NCI-H1694 treated with DMSO at 0.1 percent for 48 hours (cell line): ENCODE measurements at regions not wholly inside any gene's neighbourhood (a gene's known extent, or its start where the extent isn't known, plus 50 kb on each side); places are given as distances from the start of the nearest gene placed in this dataset.

Source experiments
- DNase-seq: peaks from one replicate; lab custom pipeline; 2025; lab: John Stamatoyannopoulos, UW

DNA sequence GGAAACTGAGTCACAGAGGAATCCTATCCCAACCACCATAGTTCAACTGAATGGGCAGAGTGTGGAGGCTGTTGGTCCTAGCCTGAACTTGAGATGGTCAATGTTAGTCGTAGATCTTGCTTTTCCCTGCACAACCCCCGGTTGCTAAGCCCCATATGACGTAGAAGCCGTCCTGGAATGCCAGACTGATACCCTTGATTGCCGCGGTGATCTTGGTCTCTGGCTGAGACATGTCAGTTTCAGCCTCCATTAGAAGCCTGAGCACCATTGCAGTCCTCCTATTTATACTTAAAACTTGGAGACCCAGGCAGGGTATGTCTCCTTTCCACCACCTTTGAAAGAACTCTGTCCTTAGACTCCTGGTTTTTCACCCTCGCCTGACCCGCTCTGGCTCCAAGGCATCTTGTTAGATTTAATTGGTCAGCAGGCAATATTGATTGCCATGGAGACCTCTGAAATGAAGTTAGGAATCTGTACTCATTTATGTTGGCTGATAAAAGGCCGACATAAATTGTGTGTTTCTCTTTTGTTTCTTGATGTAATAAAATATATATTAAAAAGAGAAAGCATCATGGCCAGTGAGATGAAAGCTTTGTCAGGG, 53.4 kb downstream of the RPLP1 start:
- no peak for DNase-seq

- no peak for DNase-seq
Observed at GRCh38 chr15:69508659-69509058, 56.0 kb downstream of the RPLP1 start.

DNA sequence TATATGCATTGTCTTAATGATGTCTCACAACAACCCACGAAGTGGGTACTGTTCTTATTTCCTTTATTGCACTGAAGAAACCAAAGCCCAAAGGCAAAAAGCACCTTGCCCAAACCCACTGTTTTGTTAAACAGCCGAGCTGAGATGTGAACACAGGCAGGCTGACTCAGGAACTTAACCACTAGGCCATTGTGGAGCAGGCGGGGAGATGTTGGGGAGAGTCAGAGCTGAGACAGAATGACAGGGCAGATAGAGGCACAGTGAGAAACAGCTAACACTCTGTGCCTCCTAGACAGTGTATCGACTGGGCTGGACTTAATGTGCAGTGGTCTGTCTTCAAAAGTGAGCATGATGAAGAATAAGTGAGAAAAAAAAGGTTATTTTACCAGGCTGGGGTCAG, 56.5 kb downstream of the RPLP1 start:
- DNase-seq = no peak

DNA sequence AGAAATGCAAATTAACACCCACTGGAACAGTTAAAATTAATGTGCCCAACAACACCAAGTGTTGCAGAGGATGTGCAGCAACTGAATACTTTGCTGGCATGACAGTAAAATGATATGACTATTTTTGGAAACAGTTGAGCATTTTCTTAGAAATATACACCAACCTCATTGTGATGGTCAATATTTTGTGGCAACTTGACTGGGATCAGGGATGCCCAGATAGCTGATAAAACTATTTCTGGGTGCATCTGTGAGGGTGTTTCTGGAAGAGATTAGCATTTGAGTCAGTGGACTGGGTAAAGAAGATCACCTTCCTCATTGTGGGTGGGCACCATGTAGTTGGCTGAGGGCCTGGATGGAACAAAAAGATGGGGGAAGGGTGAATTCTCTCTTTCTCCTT, 57.9 kb downstream of the RPLP1 start:
- no peak for DNase-seq

GRCh38 chr15:69511015-69511414, 58.4 kb downstream of the RPLP1 start:
- DNase-seq = no peak

DNA sequence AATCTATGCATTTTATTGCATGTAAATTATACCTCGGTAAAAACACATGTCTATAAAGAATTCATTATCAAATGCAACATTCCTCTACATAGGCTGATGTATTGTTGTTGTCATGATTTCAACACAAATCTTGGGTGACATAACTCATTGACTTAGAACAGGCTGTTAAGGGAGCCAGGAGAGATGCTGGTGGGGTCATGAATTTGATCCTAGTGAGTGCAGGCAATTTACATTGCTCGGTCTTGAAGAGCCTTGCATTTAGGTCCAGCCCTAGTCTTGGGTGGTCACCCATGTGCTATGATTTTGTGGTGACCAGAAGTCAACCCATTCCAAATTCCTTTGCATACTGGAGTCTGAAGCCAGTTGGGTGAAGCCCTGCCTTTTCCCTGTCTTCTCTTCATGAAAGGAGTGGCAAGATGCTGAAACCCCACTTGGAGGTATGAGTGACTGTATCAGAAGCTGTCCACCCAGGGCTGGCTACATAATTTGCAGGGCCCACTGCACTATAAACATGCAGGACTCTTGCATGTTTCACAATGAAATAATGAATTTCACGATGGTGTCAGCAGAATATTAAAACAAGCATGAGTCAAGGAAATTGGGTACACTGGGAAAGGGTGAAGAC, 59.2 kb downstream of the RPLP1 start:
- no peak for DNase-seq

GRCh38 chr15:69513450-69513960, 60.9 kb downstream of the RPLP1 start:
- no peak for DNase-seq

DNA sequence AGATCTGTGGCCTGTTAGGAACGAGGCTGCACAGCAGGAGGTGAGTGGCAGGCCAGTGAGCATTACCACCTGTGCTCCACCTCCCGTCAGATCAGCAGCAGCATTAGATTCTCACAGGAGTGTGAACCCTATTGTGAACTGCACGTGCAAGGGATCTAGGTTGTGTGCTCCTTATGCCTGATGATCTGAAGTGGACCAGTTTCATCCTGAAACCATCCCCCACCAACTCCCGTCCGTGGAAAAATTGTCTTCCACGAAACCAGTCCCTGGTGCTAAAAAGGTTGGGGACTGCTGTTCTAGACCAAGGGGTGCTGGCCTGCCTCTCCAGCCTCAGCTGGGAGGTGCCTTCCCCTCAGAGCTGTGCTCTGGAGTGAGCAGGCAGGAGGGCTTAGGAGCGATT, 61.4 kb downstream of the RPLP1 start:
- DNase-seq = no peak

DNA sequence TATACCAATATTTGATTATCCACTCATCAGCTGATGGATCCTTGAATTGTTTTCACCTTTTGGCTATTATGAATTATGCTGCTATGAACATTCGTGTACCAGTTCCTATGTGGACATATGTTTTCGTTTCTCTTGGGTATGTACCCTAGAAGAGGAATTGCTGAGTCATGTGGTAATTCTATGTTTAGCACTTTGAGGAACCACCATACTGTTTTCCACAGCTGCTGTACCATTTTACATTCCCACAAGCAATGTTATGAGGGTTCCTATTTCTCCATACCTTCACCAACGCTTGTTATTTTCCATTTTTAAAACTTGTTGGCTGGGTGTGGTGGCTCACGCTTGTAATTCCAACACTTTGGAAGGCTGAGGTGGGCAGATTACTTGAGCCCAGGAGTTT, 62.9 kb downstream of the RPLP1 start:
- no peak for DNase-seq

GRCh38 chr15:69515926-69516325, 63.3 kb downstream of the RPLP1 start:
- no peak for DNase-seq

GRCh38 chr15:69517052-69517451, 64.4 kb downstream of the RPLP1 start:
- DNase-seq = no peak

GRCh38 chr15:69518806-69519205, 66.2 kb downstream of the RPLP1 start:
- no peak for DNase-seq

DNA sequence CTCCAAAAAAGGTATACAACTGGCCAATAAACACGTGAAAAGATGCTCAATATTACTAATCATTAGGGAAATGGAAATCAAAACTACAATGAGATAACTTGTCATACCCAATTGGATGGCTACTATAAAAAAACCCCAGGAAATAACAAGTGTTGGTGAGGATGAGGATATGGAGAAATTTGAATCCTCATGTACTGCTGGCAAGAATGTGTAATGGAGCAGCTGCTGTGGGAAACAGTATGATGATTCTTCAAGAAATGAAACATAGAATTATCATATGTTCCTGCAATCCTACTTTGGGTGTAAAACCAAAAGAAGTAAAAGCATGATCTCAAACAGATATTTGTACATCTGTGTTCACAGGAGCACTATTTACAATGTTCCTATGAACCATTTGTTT, 67.4 kb downstream of the RPLP1 start:
- no peak for DNase-seq

GRCh38 chr15:69522361-69522760, 69.7 kb downstream of the RPLP1 start:
- DNase-seq = no peak

GRCh38 chr15:69523010-69524001, 70.7 kb downstream of the RPLP1 start:
- peak; percentile 29 for DNase-seq

DNA sequence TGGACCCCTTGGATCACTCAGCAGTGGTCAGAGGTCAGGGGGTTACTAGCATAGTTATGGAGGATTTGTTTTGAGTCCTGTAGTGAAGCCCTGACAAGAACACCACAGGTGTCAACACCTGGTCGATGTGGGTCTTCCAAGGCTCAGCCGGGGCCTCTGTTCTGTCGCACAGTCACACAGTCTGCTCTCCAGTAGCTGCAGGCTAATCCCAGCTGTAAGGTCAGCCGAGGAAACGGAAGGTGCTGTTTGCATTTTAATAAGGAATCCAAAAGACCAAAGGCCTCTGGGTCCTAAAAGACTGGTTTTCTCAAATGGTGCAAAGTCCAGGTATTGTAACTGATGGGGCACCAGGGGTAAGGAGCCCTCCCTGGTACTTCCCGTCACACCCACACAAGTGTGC, 71.7 kb downstream of the RPLP1 start:
- no peak for DNase-seq

DNA sequence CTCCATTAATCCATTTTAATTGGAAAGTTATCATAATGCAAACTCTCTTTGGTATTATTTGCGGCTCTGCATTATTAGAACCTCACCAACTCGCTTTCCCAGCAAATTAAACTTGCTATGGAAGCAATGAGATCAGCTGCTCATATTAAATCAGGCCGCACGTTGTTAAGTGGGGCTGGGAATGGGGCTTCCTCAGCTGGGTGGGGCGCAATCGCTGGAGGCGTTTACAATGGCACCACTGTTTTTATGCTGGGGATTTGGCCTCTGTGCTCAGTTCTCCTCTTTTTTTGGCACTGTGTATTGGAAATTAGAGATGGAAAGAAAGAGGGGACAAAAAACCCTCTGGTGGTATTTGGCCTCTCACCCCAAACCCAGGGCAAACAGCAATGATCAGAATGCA, 72.2 kb downstream of the RPLP1 start:
- DNase-seq = no peak

- DNase-seq = no peak
Observed at GRCh38 chr15:69525543-69525942, 72.9 kb downstream of the RPLP1 start.

- no peak for DNase-seq
Observed at GRCh38 chr15:69526081-69527061, 73.8 kb downstream of the RPLP1 start.

DNA sequence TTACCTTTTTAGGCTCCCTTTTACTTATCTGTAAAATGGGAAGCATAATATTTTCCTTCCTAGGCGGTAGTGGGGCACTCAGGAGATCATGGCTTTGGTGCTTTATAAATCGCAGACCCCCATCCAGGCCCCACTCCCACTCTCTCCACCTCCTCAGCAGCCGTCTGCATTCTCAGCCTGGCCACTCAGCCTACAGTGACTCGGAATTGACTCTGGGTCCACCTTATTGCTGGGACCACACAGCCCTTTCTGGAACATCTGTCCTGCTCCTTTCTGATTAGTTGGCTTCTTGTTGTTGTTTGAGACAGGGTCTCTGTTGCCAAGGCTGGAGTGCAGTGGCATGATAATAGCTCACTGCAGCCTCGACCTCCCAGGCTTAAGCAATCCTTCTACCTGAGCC, 76.5 kb downstream of the RPLP1 start:
- no peak for DNase-seq

DNA sequence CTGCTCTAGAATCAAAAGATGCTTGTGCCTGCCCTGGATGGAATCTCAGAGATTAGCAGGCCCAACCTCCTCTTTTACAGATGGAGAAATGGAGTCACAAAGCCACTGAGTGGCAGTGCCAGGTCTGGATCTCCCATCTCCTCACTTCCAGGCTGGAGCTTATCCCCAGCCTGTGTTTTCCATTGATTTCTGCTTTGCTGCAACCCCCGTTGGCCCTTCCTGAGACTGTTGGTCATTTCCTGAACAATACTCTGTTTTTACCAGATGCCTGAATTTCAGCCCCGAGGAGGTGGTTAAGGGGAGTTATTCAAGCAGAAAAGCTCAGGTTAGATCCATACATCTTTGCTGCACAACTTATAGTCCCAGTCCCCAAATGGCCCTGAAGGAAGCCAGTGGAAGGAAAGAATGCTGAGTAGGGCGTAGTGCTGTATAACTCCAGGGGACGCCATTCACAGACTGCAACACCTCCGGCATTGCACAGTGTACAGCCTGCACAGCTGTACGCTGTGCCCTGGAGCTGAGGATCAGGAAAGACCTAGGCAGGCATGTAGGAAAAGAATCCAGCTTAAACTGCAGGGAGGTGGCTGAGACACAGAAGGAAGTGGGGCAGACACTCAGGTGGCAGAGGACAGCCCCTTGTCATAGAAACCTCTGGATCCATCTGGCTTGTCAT, 77.5 kb downstream of the RPLP1 start:
- no peak for DNase-seq
